Neural progenitor cell (in vitro differentiated cells): ENCODE measurements at regions not wholly inside any gene's neighbourhood (a gene's known extent, or its start where the extent isn't known, plus 50 kb on each side); places are given as distances from the start of the nearest gene placed in this dataset.

Experiments used
- DNase-seq: peaks from one replicate; pipeline ENCODE4 v3.0.0-alpha.2; 2016; ENCODE audit warnings: low spot score
- H2AFZ ChIP-seq: fragments of 200-600 bp; sonication (generic); replicated peaks from 2 replicates; pipeline ENCODE4 v1.6.1; 2016; ENCODE audit warnings: antibody characterized with exemption
- H3F3A ChIP-seq: fragments of 200-600 bp; sonication (generic); 2 replicates; pipeline ENCODE4 v1.6.1; 2016; ENCODE audit warnings: antibody characterized with exemption, low read depth
- H3K27ac ChIP-seq: fragments of 200-600 bp; sonication (generic); 2 replicates; pipeline ENCODE4 v1.5.1; 2016; ENCODE audit warnings: mild to moderate bottlenecking
- H3K27me3 ChIP-seq: fragments of 200-600 bp; sonication (generic); 2 replicates; pipeline ENCODE4 v1.6.1; 2016; ENCODE audit warnings: mild to moderate bottlenecking, moderate library complexity
- H3K36me3 ChIP-seq: fragments of 200-600 bp; sonication (generic); 2 replicates; pipeline ENCODE4 v1.5.1; 2016
- H3K4me1 ChIP-seq: fragments of 200-600 bp; sonication (generic); 2 replicates; pipeline ENCODE4 v1.6.1; 2016; ENCODE audit warnings: mixed run types
- H3K4me2 ChIP-seq: fragments of 200-600 bp; sonication (generic); 2 replicates; pipeline ENCODE4 v1.6.1; 2016
- H3K4me3 ChIP-seq: fragments of 200-600 bp; sonication (generic); 2 replicates; pipeline ENCODE4 v1.5.1; 2016
- H3K79me2 ChIP-seq: fragments of 200-600 bp; sonication (generic); 2 replicates; pipeline ENCODE4 v1.6.1; 2016; ENCODE audit warnings: low read depth
- H3K9ac ChIP-seq: fragments of 200-600 bp; sonication (generic); 2 replicates; pipeline ENCODE4 v1.6.1; 2016
- H3K9me3 ChIP-seq: fragments of 200-600 bp; sonication (generic); 2 replicates; pipeline ENCODE4 v1.5.1; 2016; ENCODE audit warnings: low read depth
- H4K20me1 ChIP-seq: fragments of 200-600 bp; sonication (generic); 2 replicates; pipeline ENCODE4 v1.6.1; 2016; ENCODE audit warnings: low read depth
- H3K27ac Mint-ChIP-seq: 3 replicates; pipeline ENCODE4 v1.8.0; 2021; ENCODE audit warnings: mixed read lengths
- H3K27me3 Mint-ChIP-seq: 2 replicates; pipeline ENCODE4 v1.8.0; 2022; ENCODE audit warnings: low read depth, mild to moderate bottlenecking, inconsistent platforms, moderate library complexity, mixed read lengths; ENCODE audit not compliant: insufficient read depth
- H3K36me3 Mint-ChIP-seq: 3 replicates; pipeline ENCODE4 v1.8.0; 2021; ENCODE audit warnings: mixed read lengths
- H3K4me1 Mint-ChIP-seq: 3 replicates; pipeline ENCODE4 v1.8.0; 2021; ENCODE audit warnings: mixed read lengths
- H3K4me3 Mint-ChIP-seq: 3 replicates; pipeline ENCODE4 v1.8.0; 2021; ENCODE audit warnings: mild to moderate bottlenecking, moderate library complexity, mixed read lengths
- H3K9me3 Mint-ChIP-seq: 3 replicates; pipeline ENCODE4 v1.8.0; 2020; ENCODE audit warnings: mixed read lengths
- CTCF ChIP-seq: fragments of 200-600 bp; sonication (generic); IDR thresholded peaks from 2 replicates; pipeline ENCODE4 v1.5.1; 2017; ENCODE audit warnings: antibody characterized with exemption, mild to moderate bottlenecking
- EZH2 ChIP-seq: fragments of 200-600 bp; sonication (generic); IDR thresholded peaks from 2 replicates; pipeline ENCODE4 v1.6.1; 2017; ENCODE audit warnings: antibody characterized with exemption, mild to moderate bottlenecking, moderate library complexity
- EZH2phosphoT487 ChIP-seq: fragments of 200-600 bp; sonication (generic); IDR thresholded peaks from 2 replicates; pipeline ENCODE4 v1.6.1; 2017; ENCODE audit warnings: antibody characterized with exemption

- peak; percentile 13 for DNase-seq
- Mint-ChIP-seq H3K27me3 (no peaks in the 10 kb centered on the region), H3K9me3 (peaks cover 4% of the 10 kb centered on the region), H3K4me3 (no peak overlapping the region), H3K4me1 (no peaks in the 10 kb centered on the region), H3K27ac (no peak overlapping the region), H3K36me3 (no peaks in the 10 kb centered on the region)
- Histone ChIP-seq H3K9ac (no peak overlapping the region), H4K20me1 (no peaks in the 10 kb centered on the region), H3K9me3 (no peaks in the 10 kb centered on the region), H3K79me2 (no peaks in the 10 kb centered on the region), H3K4me1 (no peaks in the 10 kb centered on the region), H2AFZ (no peak overlapping the region), H3K4me3 (no peak overlapping the region), H3K27me3 (no peaks in the 10 kb centered on the region), H3K27ac (no peak overlapping the region), H3K4me2 (no peak overlapping the region), H3F3A (no peaks in the 10 kb centered on the region), H3K36me3 (no peaks in the 10 kb centered on the region)
- TF ChIP-seq EZH2phosphoT487 (no peak), CTCF (peak; percentile 25), EZH2 (no peak)
These were observed 2486.0 kb upstream of the PCDH20 start for GRCh38 chr13:63901630-63902029.

GRCh38 chr13:63900406-63900805, 2484.8 kb upstream of the PCDH20 start:
- H3K9me3 ChIP-seq: no peaks in the 10 kb centered on the region
- H3F3A ChIP-seq: no peaks in the 10 kb centered on the region
- DNase-seq: no peak
- H3K79me2 ChIP-seq: no peaks in the 10 kb centered on the region
- no peaks in the 10 kb centered on the region for H3K36me3 Mint-ChIP-seq
- no peaks in the 10 kb centered on the region for H3K4me1 Mint-ChIP-seq
- no peak overlapping the region for H3K4me2 ChIP-seq
- TF ChIP-seq CTCF: no peak
- no peak for TF ChIP-seq EZH2
- TF ChIP-seq EZH2phosphoT487: no peak
- no peak overlapping the region for H3K27ac Mint-ChIP-seq
- no peak overlapping the region for H2AFZ ChIP-seq
- no peak overlapping the region for H3K4me3 ChIP-seq
- H3K4me3 Mint-ChIP-seq: no peak overlapping the region
- H3K4me1 ChIP-seq: no peaks in the 10 kb centered on the region
- H3K9me3 Mint-ChIP-seq: peaks cover 4% of the 10 kb centered on the region
- no peaks in the 10 kb centered on the region for H3K27me3 ChIP-seq
- H3K27ac ChIP-seq: no peak overlapping the region
- H3K36me3 ChIP-seq: no peaks in the 10 kb centered on the region
- H3K9ac ChIP-seq: no peak overlapping the region
- no peaks in the 10 kb centered on the region for H4K20me1 ChIP-seq
- no peaks in the 10 kb centered on the region for H3K27me3 Mint-ChIP-seq

- no peak for TF ChIP-seq CTCF
- no peak for TF ChIP-seq EZH2phosphoT487
- TF ChIP-seq EZH2: no peak
- Mint-ChIP-seq H3K4me1 (no peaks in the 10 kb centered on the region), H3K9me3 (no peaks in the 10 kb centered on the region), H3K4me3 (no peak overlapping the region), H3K36me3 (no peaks in the 10 kb centered on the region), H3K27ac (no peak overlapping the region), H3K27me3 (no peaks in the 10 kb centered on the region)
- no peaks in the 10 kb centered on the region for H4K20me1 ChIP-seq
- H3K9ac ChIP-seq: no peak overlapping the region
- no peak overlapping the region for H3K4me2 ChIP-seq
- H3K27ac ChIP-seq: no peak overlapping the region
- H3F3A ChIP-seq: no peaks in the 10 kb centered on the region
- H3K9me3 ChIP-seq: no peaks in the 10 kb centered on the region
- DNase-seq: no peak
- no peaks in the 10 kb centered on the region for H3K36me3 ChIP-seq
- no peaks in the 10 kb centered on the region for H3K27me3 ChIP-seq
- no peak overlapping the region for H2AFZ ChIP-seq
- H3K79me2 ChIP-seq: no peaks in the 10 kb centered on the region
- H3K4me1 ChIP-seq: no peaks in the 10 kb centered on the region
- H3K4me3 ChIP-seq: no peak overlapping the region
These were observed 2480.7 kb upstream of the PCDH20 start for GRCh38 chr13:63896321-63896720.

GRCh38 chr13:63882052-63882451, 2466.4 kb upstream of the PCDH20 start:
- Histone ChIP-seq H3K79me2 (no peaks in the 10 kb centered on the region), H3K9ac (no peak overlapping the region), H3K9me3 (no peaks in the 10 kb centered on the region), H3K4me2 (no peak overlapping the region), H3K36me3 (no peaks in the 10 kb centered on the region), H2AFZ (no peak overlapping the region), H3K27ac (no peak overlapping the region), H3K4me3 (no peak overlapping the region), H3K4me1 (no peaks in the 10 kb centered on the region), H3K27me3 (no peaks in the 10 kb centered on the region), H4K20me1 (no peaks in the 10 kb centered on the region), H3F3A (no peaks in the 10 kb centered on the region)
- DNase-seq: no peak
- Mint-ChIP-seq H3K4me3 (no peak overlapping the region), H3K9me3 (peaks cover 2% of the 10 kb centered on the region), H3K27ac (no peak overlapping the region), H3K4me1 (no peaks in the 10 kb centered on the region), H3K27me3 (no peaks in the 10 kb centered on the region), H3K36me3 (no peaks in the 10 kb centered on the region)
- no peak for TF ChIP-seq CTCF
- TF ChIP-seq EZH2phosphoT487: no peak
- no peak for TF ChIP-seq EZH2
